ENCODE measurements at regions not wholly inside any gene's neighbourhood (a gene's known extent, or its start where the extent isn't known, plus 50 kb on each side); places are given as distances from the start of the nearest gene placed in this dataset.

- TF ChIP-seq, protein P1, sequence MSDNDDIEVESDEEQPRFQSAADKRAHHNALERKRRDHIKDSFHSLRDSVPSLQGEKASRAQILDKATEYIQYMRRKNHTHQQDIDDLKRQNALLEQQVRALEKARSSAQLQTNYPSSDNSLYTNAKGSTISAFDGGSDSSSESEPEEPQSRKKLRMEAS (IDR thresholded peaks at IDR 0.05), result no peak
- no peak for TF ChIP-seq EP300 (IDR thresholded peaks at IDR 0.05; ENCODE audit: borderline replicate concordance)
- no peak for TF ChIP-seq TAF1 (IDR thresholded peaks at IDR 0.05; ENCODE audit: low read depth)
- TF ChIP-seq CEBPB (IDR thresholded peaks at IDR 0.05), result no peak
- no peak for TF ChIP-seq USF1 (IDR thresholded peaks at IDR 0.05)
- no peak for TF ChIP-seq CREB1 (IDR thresholded peaks at IDR 0.05; ENCODE audit: low read depth)
These were observed 201.7 kb upstream of the STK17B start for GRCh38 chr2:196372811-196373664.

DNA sequence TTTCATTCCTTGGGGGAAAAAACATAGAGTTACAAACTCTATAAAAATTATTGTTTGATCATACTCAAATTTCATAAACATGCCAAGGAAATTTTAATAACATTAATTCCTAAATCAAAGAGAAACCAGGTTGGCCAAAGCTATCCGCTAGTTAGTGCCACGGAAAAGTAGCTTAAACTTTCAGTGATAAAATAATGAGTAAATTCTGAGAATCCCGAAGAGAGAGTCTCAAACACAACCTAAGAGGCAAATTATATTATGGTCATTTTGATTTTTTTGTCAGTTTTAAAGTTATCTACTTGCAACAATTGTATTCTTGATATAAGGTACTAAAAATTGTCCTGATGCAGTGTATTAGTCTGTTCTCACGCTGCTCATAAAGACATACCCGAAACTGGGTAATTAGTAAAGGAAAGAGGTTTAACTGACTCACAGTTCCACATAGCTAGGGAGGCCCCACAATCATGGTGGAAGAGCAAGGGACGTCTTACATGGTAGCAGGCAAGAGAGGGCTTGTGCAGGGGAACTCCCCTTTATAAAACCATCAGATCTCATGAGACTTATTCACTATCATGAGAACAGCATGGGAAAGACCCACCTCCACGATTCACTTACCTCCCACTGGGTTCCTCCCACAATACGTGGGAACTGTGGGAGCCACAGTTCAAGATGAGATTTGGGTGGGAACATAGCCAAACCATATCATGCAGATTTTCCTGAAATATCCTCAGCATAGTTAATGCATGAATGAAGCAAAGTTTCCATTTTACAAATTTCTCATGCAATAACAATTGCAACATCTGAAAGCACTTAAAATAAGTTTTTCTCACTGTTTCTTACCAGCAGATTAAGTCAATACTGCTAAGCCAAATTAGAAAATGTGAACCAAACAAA, 205.9 kb upstream of the STK17B start:
- no peak for TF ChIP-seq EGR1 (IDR thresholded peaks at IDR 0.05)
- TF ChIP-seq EP300 (IDR thresholded peaks at IDR 0.05; ENCODE audit: borderline replicate concordance), result no peak
- TF ChIP-seq ZBTB7A (IDR thresholded peaks at IDR 0.05; ENCODE audit: low read depth), result no peak
- TF ChIP-seq NFIC (IDR thresholded peaks at IDR 0.05), result no peak
- TF ChIP-seq, protein P1 (IDR thresholded peaks at IDR 0.05), result no peak
- TF ChIP-seq TCF12 (IDR thresholded peaks at IDR 0.05; ENCODE audit: low read depth), result no peak
- no peak for TF ChIP-seq TAF1 (IDR thresholded peaks at IDR 0.05; ENCODE audit: low read depth)
- no peak for TF ChIP-seq FOXM1 (IDR thresholded peaks at IDR 0.05; ENCODE audit: borderline replicate concordance, low read depth)
- no peak for TF ChIP-seq REST (IDR thresholded peaks at IDR 0.05; ENCODE audit: low read depth)
- TF ChIP-seq YY1 (IDR thresholded peaks at IDR 0.05; ENCODE audit: low read depth), result no peak
- no peak for TF ChIP-seq CREB1 (IDR thresholded peaks at IDR 0.05; ENCODE audit: low read depth)
- TF ChIP-seq CEBPB (IDR thresholded peaks at IDR 0.05), result no peak
- TF ChIP-seq USF1 (IDR thresholded peaks at IDR 0.05), result no peak

DNA sequence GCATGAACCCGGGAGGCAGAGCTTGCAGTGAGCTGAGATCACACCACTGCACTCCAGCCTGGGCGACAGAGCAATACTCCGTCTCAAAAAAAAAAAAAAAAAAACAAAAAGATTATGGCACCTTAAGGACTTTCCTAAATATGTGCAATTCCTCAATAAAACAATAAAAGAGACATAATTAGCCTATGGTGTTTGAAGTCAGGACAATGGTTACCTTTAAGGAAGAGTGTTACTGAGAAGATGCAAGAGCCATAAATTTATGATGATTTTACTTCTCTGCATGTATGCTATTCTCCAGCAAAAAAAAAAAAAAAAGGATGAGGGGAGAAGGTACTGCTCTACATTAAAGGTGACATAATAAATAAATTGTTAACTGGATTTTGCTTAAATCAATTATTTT, 208.2 kb upstream of the STK17B start:
- TF ChIP-seq TAF1 (IDR thresholded peaks at IDR 0.05; ENCODE audit: low read depth), result no peak

DNA sequence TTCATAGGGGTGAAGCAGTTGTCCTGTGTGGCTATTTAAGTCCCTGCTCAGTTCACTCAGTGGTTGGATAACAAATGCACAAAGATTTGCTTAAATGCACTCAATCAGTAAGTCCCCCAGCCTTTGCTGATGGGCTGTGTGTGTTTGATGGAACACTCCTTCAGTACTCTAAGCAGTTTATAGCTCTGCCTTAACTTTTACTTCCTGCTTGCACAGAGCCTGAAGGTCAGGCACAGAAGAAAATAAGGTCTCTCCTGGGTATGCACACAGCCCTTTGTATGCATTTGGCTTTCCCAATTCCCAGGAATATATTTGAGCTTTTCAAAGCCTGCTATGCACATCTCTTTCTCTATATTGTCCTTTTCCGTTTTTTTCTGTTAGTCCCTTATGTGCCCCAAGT, 208.7 kb upstream of the STK17B start:
- TF ChIP-seq CREB1 (IDR thresholded peaks at IDR 0.05; ENCODE audit: low read depth), result no peak
- no peak for TF ChIP-seq NFIC (IDR thresholded peaks at IDR 0.05)
- TF ChIP-seq USF1 (IDR thresholded peaks at IDR 0.05), result no peak
- TF ChIP-seq REST (IDR thresholded peaks at IDR 0.05; ENCODE audit: low read depth), result no peak
- TF ChIP-seq RAD21 (IDR thresholded peaks at IDR 0.05; ENCODE audit: low read depth), result no peak
- no peak for TF ChIP-seq EP300 (IDR thresholded peaks at IDR 0.05; ENCODE audit: borderline replicate concordance)
- no peak for TF ChIP-seq EGR1 (IDR thresholded peaks at IDR 0.05)
- TF ChIP-seq, protein P1 (IDR thresholded peaks at IDR 0.05), result no peak
- TF ChIP-seq TEAD4 (IDR thresholded peaks at IDR 0.05), result no peak

DNA sequence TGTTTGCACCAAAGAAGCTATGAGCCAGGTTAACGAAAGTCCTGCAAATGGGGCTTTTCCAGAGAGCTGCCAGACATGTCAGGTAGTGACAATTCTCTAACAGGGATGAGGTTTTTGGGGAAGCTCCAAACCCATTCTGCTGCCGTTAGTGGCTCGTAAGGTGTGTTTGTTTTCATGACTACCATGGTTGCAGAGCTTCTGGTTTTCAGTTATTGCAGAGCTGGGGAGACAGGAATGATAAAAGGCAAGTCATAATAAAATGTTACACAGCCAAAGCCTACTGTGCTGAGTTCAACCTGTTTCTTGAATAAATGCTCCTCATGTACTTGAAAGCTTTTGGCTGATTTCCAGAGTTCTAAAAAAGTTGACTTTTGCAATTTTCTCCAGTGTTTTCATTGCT, 209.2 kb upstream of the STK17B start:
- no peak for TF ChIP-seq USF1 (IDR thresholded peaks at IDR 0.05)
- TF ChIP-seq TEAD4 (IDR thresholded peaks at IDR 0.05), result no peak
- no peak for TF ChIP-seq CEBPB (IDR thresholded peaks at IDR 0.05)
- TF ChIP-seq YY1 (IDR thresholded peaks at IDR 0.05; ENCODE audit: low read depth), result no peak
- TF ChIP-seq CREB1 (IDR thresholded peaks at IDR 0.05; ENCODE audit: low read depth), result no peak
- TF ChIP-seq REST (IDR thresholded peaks at IDR 0.05; ENCODE audit: low read depth), result no peak
- TF ChIP-seq EP300 (IDR thresholded peaks at IDR 0.05; ENCODE audit: borderline replicate concordance), result no peak
- TF ChIP-seq ZBTB7A (IDR thresholded peaks at IDR 0.05; ENCODE audit: low read depth), result no peak
- no peak for TF ChIP-seq NFIC (IDR thresholded peaks at IDR 0.05)
- no peak for TF ChIP-seq TAF1 (IDR thresholded peaks at IDR 0.05; ENCODE audit: low read depth)
- TF ChIP-seq RAD21 (IDR thresholded peaks at IDR 0.05; ENCODE audit: low read depth), result no peak
- TF ChIP-seq, protein P1 (IDR thresholded peaks at IDR 0.05), result no peak
- no peak for TF ChIP-seq FOXM1 (IDR thresholded peaks at IDR 0.05; ENCODE audit: borderline replicate concordance, low read depth)
- no peak for TF ChIP-seq EGR1 (IDR thresholded peaks at IDR 0.05)
